Ascending aorta (tissue), 2 donors: ENCODE measurements at regions not wholly inside any gene's neighbourhood (a gene's known extent, or its start where the extent isn't known, plus 50 kb on each side); places are given as distances from the start of the nearest gene placed in this dataset.

ENCODE experiments used
- DNase-seq, 2 donors: peaks; one replicate each; pipeline ENCODE4 v3.0.0-alpha.2; 2019; ENCODE audit warnings: low spot score in 2 of 2
- H3K27ac ChIP-seq, 2 donors: fragments of 200-600 bp; sonication (generic); one replicate each; pipeline ENCODE4 v1.5.1; 2016 to 2017; ENCODE audit warnings: mild to moderate bottlenecking in 1 of 2
- H3K27me3 ChIP-seq: fragments of 200-600 bp; sonication (generic); one replicate; pipeline ENCODE4 v1.5.1; 2017
- H3K36me3 ChIP-seq, 2 donors: fragments of 200-600 bp; sonication (generic); one replicate each; pipeline ENCODE4 v1.5.1; 2016
- H3K4me1 ChIP-seq, 2 donors: fragments of 200-600 bp; sonication (generic); one replicate each; pipeline ENCODE4 v1.5.1; 2016 to 2017; ENCODE audit warnings: mild to moderate bottlenecking in 1 of 2
- H3K4me3 ChIP-seq, 2 donors: fragments of 200-600 bp; sonication (generic); one replicate each; pipeline ENCODE4 v1.5.1; 2016 to 2017; ENCODE audit warnings: mild to moderate bottlenecking in 1 of 2
- H3K9me3 ChIP-seq, 2 donors: fragments of 200-600 bp; sonication (generic); one replicate each; pipeline ENCODE4 v1.5.1; 2016
- intact Hi-C: fragments of 100-400 bp; cut with DNase I; formaldehyde crosslinking; loops from one replicate; pipeline ENCODE4 v1.15.1; 2023
- TF ChIP-seq, protein P1 (sequence below), 3 experiments: fragments of 200-600 bp in 2 of 3; fragments of 450-650 bp in 1 of 3; sonication (generic) in 2 of 3; IDR thresholded peaks; one replicate each; pipeline ENCODE4 v1.5.1; 2016 to 2019; ENCODE audit warnings: antibody characterized with exemption in 3 of 3, mild to moderate bottlenecking in 1 of 3, moderate library complexity in 1 of 3

DNA sequence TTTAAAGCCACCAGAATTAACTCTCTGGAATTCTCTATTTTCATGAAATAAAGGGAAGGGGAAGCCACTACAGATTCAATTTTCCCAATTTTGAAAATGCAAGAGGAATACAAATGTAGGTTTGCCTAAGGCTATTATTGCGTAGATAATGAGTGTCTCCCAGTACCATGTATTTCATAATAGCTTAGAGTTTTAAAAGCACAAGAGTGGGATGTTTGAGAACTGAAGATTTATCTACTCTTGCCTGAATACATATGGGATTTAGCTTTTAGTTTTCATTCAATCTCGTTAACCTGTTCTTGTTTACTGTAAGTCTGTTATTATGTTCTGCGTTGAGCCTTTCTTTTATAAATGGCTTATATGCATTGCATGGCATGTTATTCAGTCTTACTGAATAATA is 795.1 kb downstream of the BRINP3 start:
- no peaks in the 10 kb centered on the region for H3K9me3 ChIP-seq
- no peaks in the 10 kb centered on the region for H3K4me1 ChIP-seq
- DNase-seq: no peak
- H3K4me3 ChIP-seq: no peak overlapping the region
- H3K27ac ChIP-seq: no peak overlapping the region
- TF ChIP-seq, protein P1, sequence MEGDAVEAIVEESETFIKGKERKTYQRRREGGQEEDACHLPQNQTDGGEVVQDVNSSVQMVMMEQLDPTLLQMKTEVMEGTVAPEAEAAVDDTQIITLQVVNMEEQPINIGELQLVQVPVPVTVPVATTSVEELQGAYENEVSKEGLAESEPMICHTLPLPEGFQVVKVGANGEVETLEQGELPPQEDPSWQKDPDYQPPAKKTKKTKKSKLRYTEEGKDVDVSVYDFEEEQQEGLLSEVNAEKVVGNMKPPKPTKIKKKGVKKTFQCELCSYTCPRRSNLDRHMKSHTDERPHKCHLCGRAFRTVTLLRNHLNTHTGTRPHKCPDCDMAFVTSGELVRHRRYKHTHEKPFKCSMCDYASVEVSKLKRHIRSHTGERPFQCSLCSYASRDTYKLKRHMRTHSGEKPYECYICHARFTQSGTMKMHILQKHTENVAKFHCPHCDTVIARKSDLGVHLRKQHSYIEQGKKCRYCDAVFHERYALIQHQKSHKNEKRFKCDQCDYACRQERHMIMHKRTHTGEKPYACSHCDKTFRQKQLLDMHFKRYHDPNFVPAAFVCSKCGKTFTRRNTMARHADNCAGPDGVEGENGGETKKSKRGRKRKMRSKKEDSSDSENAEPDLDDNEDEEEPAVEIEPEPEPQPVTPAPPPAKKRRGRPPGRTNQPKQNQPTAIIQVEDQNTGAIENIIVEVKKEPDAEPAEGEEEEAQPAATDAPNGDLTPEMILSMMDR (IDR thresholded peaks at IDR 0.05): no peak
- intact Hi-C loops: no loop called here
- no peaks in the 10 kb centered on the region for H3K27me3 ChIP-seq
- no peaks in the 10 kb centered on the region for H3K36me3 ChIP-seq

DNA sequence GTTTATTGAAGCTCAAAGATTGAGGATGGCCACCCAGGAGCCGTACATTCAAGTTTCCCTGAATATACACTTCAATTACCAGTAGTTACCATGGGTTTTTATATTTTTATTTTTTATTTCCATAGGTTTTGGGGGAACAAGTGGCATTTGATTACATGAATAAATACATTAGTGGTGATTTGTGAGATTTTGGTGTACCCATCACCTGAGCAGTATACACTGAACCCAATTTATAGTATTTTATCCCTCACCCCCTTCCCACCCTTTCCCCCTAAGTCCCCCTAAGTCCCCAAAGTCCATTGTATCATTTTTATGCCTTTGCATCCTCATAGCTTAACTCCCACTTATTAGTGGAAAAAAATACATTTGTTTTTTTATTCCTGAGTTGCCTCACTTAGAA is 791.4 kb downstream of the BRINP3 start:
- Histone ChIP-seq H3K27ac (no peak overlapping the region), H3K36me3 (no peaks in the 10 kb centered on the region), H3K4me3 (no peak overlapping the region), H3K4me1 (no peaks in the 10 kb centered on the region), H3K9me3 (no peaks in the 10 kb centered on the region), H3K27me3 (no peaks in the 10 kb centered on the region)
- intact Hi-C loops: no loop called here
- no peak for DNase-seq
- TF ChIP-seq, protein P1 (IDR thresholded peaks at IDR 0.05): no peak

DNA sequence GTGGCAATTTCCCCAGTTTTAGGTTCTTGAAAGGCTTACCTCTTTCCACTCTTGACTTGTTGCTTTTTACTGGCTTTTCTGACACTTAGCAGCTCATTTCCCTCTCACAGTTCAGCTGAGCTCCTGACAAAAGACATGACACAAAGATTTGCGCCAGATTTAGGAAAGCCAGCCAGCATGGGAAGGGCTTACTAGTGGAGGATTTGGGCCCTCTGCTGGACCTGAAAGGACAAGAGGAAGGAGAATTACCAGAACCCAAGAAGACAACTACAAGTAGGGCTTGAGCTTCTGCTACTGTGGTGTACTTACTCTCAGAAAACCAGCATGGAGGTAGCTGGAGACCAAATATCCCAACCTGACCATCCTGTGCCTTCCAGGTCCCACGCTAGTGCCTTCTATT is 784.5 kb downstream of the BRINP3 start:
- Histone ChIP-seq H3K9me3 (no peaks in the 10 kb centered on the region), H3K27me3 (no peaks in the 10 kb centered on the region), H3K4me3 (no peak overlapping the region), H3K27ac (no peak overlapping the region), H3K4me1 (no peaks in the 10 kb centered on the region), H3K36me3 (no peaks in the 10 kb centered on the region)
- TF ChIP-seq, protein P1 (IDR thresholded peaks at IDR 0.05): no peak
- DNase-seq: no peak
- intact Hi-C loops: no loop called here

GRCh38 chr1:189696297-189696696 is 781.4 kb downstream of the BRINP3 start:
- H3K9me3 ChIP-seq: no peaks in the 10 kb centered on the region
- no peaks in the 10 kb centered on the region for H3K36me3 ChIP-seq
- DNase-seq: no peak
- H3K4me1 ChIP-seq: no peaks in the 10 kb centered on the region
- TF ChIP-seq, protein P1 (IDR thresholded peaks at IDR 0.05): no peak
- H3K27ac ChIP-seq: no peak overlapping the region
- H3K27me3 ChIP-seq: no peaks in the 10 kb centered on the region
- intact Hi-C loops: no loop called here
- H3K4me3 ChIP-seq: no peak overlapping the region

GRCh38 chr1:189697113-189697512 is 780.6 kb downstream of the BRINP3 start:
- Histone ChIP-seq H3K4me3 (no peak overlapping the region), H3K27me3 (no peaks in the 10 kb centered on the region), H3K9me3 (no peaks in the 10 kb centered on the region), H3K36me3 (no peaks in the 10 kb centered on the region), H3K27ac (no peak overlapping the region), H3K4me1 (no peaks in the 10 kb centered on the region)
- TF ChIP-seq, protein P1 (IDR thresholded peaks at IDR 0.05): no peak
- no peak for DNase-seq
- intact Hi-C loops: no loop called here

- intact Hi-C loops: no loop called here
- Histone ChIP-seq H3K27me3 (no peaks in the 10 kb centered on the region), H3K9me3 (no peaks in the 10 kb centered on the region), H3K27ac (no peak overlapping the region), H3K4me1 (no peaks in the 10 kb centered on the region), H3K36me3 (no peaks in the 10 kb centered on the region), H3K4me3 (no peak overlapping the region)
- no peak for DNase-seq
- TF ChIP-seq, protein P1 (IDR thresholded peaks at IDR 0.05): no peak
These were observed 776.1 kb downstream of the BRINP3 start for GRCh38 chr1:189701606-189702005.
